H1 (cell line): ENCODE measurements at regions not wholly inside any gene's neighbourhood (a gene's known extent, or its start where the extent isn't known, plus 50 kb on each side); places are given as distances from the start of the nearest gene placed in this dataset.

Experiments used
- CTCF ChIA-PET: fragments of 300-600 bp; sonication (Branson Sonifier 250); formaldehyde crosslinking; loops from one replicate; lab custom pipeline; 2021; ENCODE audit not compliant: partially characterized antibody; lab: Charles Lee
- POLR2A ChIA-PET: fragments of 300-600 bp; sonication (Branson Sonifier 250); formaldehyde crosslinking; loops from one replicate; lab custom pipeline; 2021; ENCODE audit warnings: inconsistent platforms; ENCODE audit not compliant: partially characterized antibody; lab: Charles Lee
- DNase-seq, 2 experiments: peaks; one replicate each; pipeline versions ENCODE4 v3.0.0 to v3.0.0-alpha.2; 2010 to 2022; ENCODE audit warnings: low spot score in 2 of 2, low read depth in 1 of 2, mixed read lengths in 1 of 2
- FAIRE-seq: peaks from 2 replicates; lab custom pipeline; 2011; peaks lifted over from hg19 to GRCh38; lab: Jason Lieb, UNC
- H2AFZ ChIP-seq: 2 replicates; pipeline ENCODE4 v1.8.1; 2012; ENCODE audit warnings: low read length, inconsistent platforms
- H2AK5ac ChIP-seq: 2 replicates; pipeline ENCODE4 v1.6.1; 2013; ENCODE audit warnings: low read depth, low read length
- H2BK120ac ChIP-seq: replicated peaks from 2 replicates; pipeline ENCODE3; 2013; ENCODE audit warnings: low read depth, low read length, inconsistent platforms
- H2BK12ac ChIP-seq: 2 replicates; pipeline ENCODE4 v1.6.1; 2013; ENCODE audit warnings: low read depth, low read length
- H2BK15ac ChIP-seq: 2 replicates; pipeline ENCODE4 v1.6.1; 2013; ENCODE audit warnings: low read length
- H2BK20ac ChIP-seq: 2 replicates; pipeline ENCODE4 v1.6.1; 2013; ENCODE audit warnings: low read length
- H2BK5ac ChIP-seq: 2 replicates; pipeline ENCODE4 v1.6.1; 2013; ENCODE audit warnings: low read depth, low read length
- H3K14ac ChIP-seq: 2 replicates; pipeline ENCODE4 v1.6.1; 2013; ENCODE audit warnings: inconsistent platforms; ENCODE audit not compliant: insufficient read length
- H3K18ac ChIP-seq: 2 replicates; pipeline ENCODE4 v1.6.1; 2013; ENCODE audit warnings: low read length; ENCODE audit errors: extremely low read depth
- H3K23ac ChIP-seq: 2 replicates; pipeline ENCODE4 v1.6.1; 2013; ENCODE audit warnings: inconsistent platforms; ENCODE audit not compliant: insufficient read length
- H3K23me2 ChIP-seq: 2 replicates; pipeline ENCODE4 v1.6.1; 2013; ENCODE audit warnings: low read depth, low read length
- H3K27ac ChIP-seq: 2 replicates; pipeline ENCODE4 v1.6.1; 2011; ENCODE audit warnings: low read depth, low read length, inconsistent platforms
- H3K27me3 ChIP-seq, 4 experiments: replicated peaks in 1 of 4; 1 replicate in 1 of 4; 2 replicates in 3 of 4; pipeline versions ENCODE4 v1.6.1 to v1.8.1; 2011 to 2013; ENCODE audit warnings: low read length in 3 of 4, mild to moderate bottlenecking in 3 of 4, inconsistent platforms in 2 of 4, mixed read lengths in 2 of 4, moderate library complexity in 1 of 4; ENCODE audit not compliant: control insufficient read depth in 3 of 4, insufficient read depth in 3 of 4; ENCODE audit errors: extremely low read depth in 1 of 4
- H3K36me3 ChIP-seq, 4 experiments: 2 replicates each; pipeline versions ENCODE4 v1.6.1 to v1.8.1; 2011 to 2013; ENCODE audit warnings: mild to moderate bottlenecking in 4 of 4, low read length in 3 of 4, moderate library complexity in 2 of 4, control low read depth in 1 of 4, inconsistent platforms in 1 of 4; ENCODE audit not compliant: insufficient read depth in 4 of 4, control insufficient read depth in 2 of 4
- H3K4ac ChIP-seq: replicated peaks from 2 replicates; pipeline ENCODE3; 2013; ENCODE audit warnings: low read length, low read depth, mixed read lengths, inconsistent platforms; ENCODE audit not compliant: insufficient read length
- H3K4me1 ChIP-seq, 4 experiments: replicated peaks in 1 of 4; 1 replicate in 1 of 4; 2 replicates in 3 of 4; pipeline versions ENCODE4 v1.6.1 to v1.8.1; 2011 to 2013; ENCODE audit warnings: low read length in 3 of 4, inconsistent platforms in 2 of 4, mixed read lengths in 1 of 4; ENCODE audit not compliant: insufficient read depth in 4 of 4, control insufficient read depth in 3 of 4
- H3K4me2 ChIP-seq, 2 experiments: 2 replicates each; pipeline versions ENCODE4 v1.6.1 to v1.8.1; 2011 to 2013; ENCODE audit warnings: low read depth in 2 of 2, low read length in 2 of 2, control low read depth in 1 of 2, inconsistent platforms in 1 of 2, mild to moderate bottlenecking in 1 of 2; ENCODE audit not compliant: insufficient read depth in 1 of 2
- H3K4me3 ChIP-seq, 4 experiments: fragments of 200-600, 300-600 bp in 1 of 4; sonication (generic), shearing (Covaris generic), sonication (Bioruptor Twin) in 1 of 4; 2 replicates each; pipeline versions ENCODE4 v1.5.1 to v1.8.1; 2011 to 2016; ENCODE audit warnings: low read length in 4 of 4, low read depth in 3 of 4, control low read depth in 2 of 4, inconsistent platforms in 2 of 4, mild to moderate bottlenecking in 2 of 4, mixed read lengths in 1 of 4, moderate library complexity in 1 of 4; ENCODE audit not compliant: insufficient read depth in 2 of 4; ENCODE audit errors: extremely low read depth in 1 of 4
- H3K56ac ChIP-seq: replicated peaks from 2 replicates; pipeline ENCODE3; 2013; ENCODE audit warnings: low read depth, mild to moderate bottlenecking, mixed read lengths, low read length, inconsistent platforms; ENCODE audit not compliant: insufficient read length
- H3K79me1 ChIP-seq: 2 replicates; pipeline ENCODE4 v1.6.1; 2013; ENCODE audit warnings: low read depth, low read length, control low read depth
- H3K79me2 ChIP-seq, 2 experiments: 2 replicates each; pipeline versions ENCODE4 v1.6.1 to v1.8.1; 2012 to 2013; ENCODE audit warnings: low read length in 2 of 2, mild to moderate bottlenecking in 2 of 2, inconsistent platforms in 1 of 2; ENCODE audit not compliant: insufficient read depth in 2 of 2, control insufficient read depth in 1 of 2
- H3K9ac ChIP-seq, 4 experiments: replicated peaks in 1 of 4; 1 replicate in 1 of 4; 2 replicates in 3 of 4; pipeline versions ENCODE4 v1.6.1 to v1.8.1; 2011 to 2013; ENCODE audit warnings: low read depth in 3 of 4, low read length in 3 of 4, control low read depth in 2 of 4, mild to moderate bottlenecking in 2 of 4, moderate library complexity in 2 of 4, inconsistent platforms in 1 of 4; ENCODE audit errors: extremely low read depth in 1 of 4
- H3K9me3 ChIP-seq, 2 experiments: 2 replicates each; pipeline versions ENCODE4 v1.6.1 to v1.8.1; 2012 to 2013; ENCODE audit warnings: mild to moderate bottlenecking in 2 of 2, moderate library complexity in 2 of 2, control low read depth in 1 of 2, inconsistent platforms in 1 of 2, low read depth in 1 of 2, low read length in 1 of 2, mixed read lengths in 1 of 2; ENCODE audit not compliant: insufficient read depth in 2 of 2
- H4K20me1 ChIP-seq, 2 experiments: replicated peaks in 1 of 2; 2 replicates each; pipeline versions ENCODE3 to v1.8.1; 2011 to 2013; ENCODE audit warnings: inconsistent platforms in 2 of 2, low read length in 2 of 2, mild to moderate bottlenecking in 1 of 2; ENCODE audit not compliant: insufficient read depth in 2 of 2, control insufficient read depth in 1 of 2
- H4K5ac ChIP-seq: 2 replicates; pipeline ENCODE4 v1.6.1; 2013; ENCODE audit warnings: low read length, low read depth, mixed read lengths, inconsistent platforms; ENCODE audit not compliant: insufficient read length
- H4K8ac ChIP-seq: 2 replicates; pipeline ENCODE4 v1.8.0; 2013; ENCODE audit warnings: mild to moderate bottlenecking, moderate library complexity, low read length, inconsistent platforms; ENCODE audit not compliant: insufficient read depth; ENCODE audit errors: extremely low read depth
- H4K91ac ChIP-seq: replicated peaks from 2 replicates; pipeline ENCODE3; 2013; ENCODE audit warnings: low read length, mixed read lengths, inconsistent platforms; ENCODE audit not compliant: insufficient read length
- BRCA1 ChIP-seq: IDR thresholded peaks from 2 replicates; pipeline ENCODE4 v1.6.1; 2012; ENCODE audit warnings: low read depth, low read length, improper control_type of control experiment
- SIRT6 ChIP-seq: IDR thresholded peaks from one replicate; pipeline ENCODE4 v1.7.1; 2012; ENCODE audit warnings: low read length, inconsistent platforms
- WGBS, 2 experiments: shearing (Covaris generic) in 1 of 2; methylation state at CpG; one replicate each; pipeline versions ENCODE4 v1.1.6 to v1.1.7; 2013 to 2015; ENCODE audit warnings: low lambda C conversion rate in 2 of 2, mixed read lengths in 2 of 2, inconsistent platforms in 1 of 2, low coverage in 1 of 2, missing lambda C conversion rate in 1 of 2; ENCODE audit not compliant: insufficient replicate concordance in 2 of 2, insufficient coverage in 1 of 2, insufficient read length in 1 of 2; ENCODE audit errors: extremely low coverage in 1 of 2, missing lambda C conversion rate in 1 of 2; 5-methylcytosine and 5-hydroxymethylcytosine counted together

GRCh38 chr2:128789776-128790455 lies 471.2 kb upstream of the HS6ST1 start:
- Histone ChIP-seq H3K18ac (no peak overlapping the region), H3K23me2 (peaks cover 3% of the 10 kb centered on the region; the same call in 1 of the 2 replicates), H4K91ac (no peak overlapping the region), H2BK12ac (0 out of 2 replicates have a peak overlapping the region, but pooled peaks have one; percentile 50), H3K14ac (no peak overlapping the region), H3K4me3 (no peak overlapping the region), H4K8ac (peak overlapping the region; percentile 82), H2AK5ac (no peak overlapping the region), H3K9me3 (no peaks in the 10 kb centered on the region), H3K56ac (no peak overlapping the region), H2BK5ac (no peak overlapping the region), H3K4ac (no peak overlapping the region), H2AFZ (no peak overlapping the region), H3K4me1 (peaks cover 3 to 8% (median 5%) of the 10 kb centered on the region in 4 experiments; a peak in 6 of 7 replicates), H3K79me2 (no peaks in the 10 kb centered on the region), H3K27me3 (peaks cover 0 to 4% (median 0%) of the 10 kb centered on the region in 4 experiments; a peak in 1 of 7 replicates), H2BK15ac (peak overlapping the region; percentile 18; the same call in 1 of the 2 replicates), H4K20me1 (peaks cover 0 to 13% of the 10 kb centered on the region in 2 experiments), H3K4me2 (no peak overlapping the region), H4K5ac (no peak overlapping the region), H3K9ac (no peak overlapping the region), H3K36me3 (no peaks in the 10 kb centered on the region), H3K27ac (no peak overlapping the region), H3K79me1 (no peaks in the 10 kb centered on the region), H2BK20ac (no peak overlapping the region), H2BK120ac (no peak overlapping the region), H3K23ac (no peak overlapping the region)
- 88% methylated on average over 21 of the region's 21 CpGs; no CpG with 5 or more reads in 1 of the 2 experiments for WGBS, 2 experiments
- FAIRE-seq: no peak
- TF ChIP-seq SIRT6: no peak
- TF ChIP-seq BRCA1: no peak
- ChIA-PET CTCF (interaction anchor here (0.8 to 2.2 kb wide), 3 partner anchors 20 to 34 kb away, joined by 3 to 10 read pairs (median 3); no protein-coding TSS in a partner anchor), POLR2A (no interaction called here)
- peak in 1 of 2 experiments; percentile 33 for DNase-seq
